Uterus (tissue), 2 donors: ENCODE measurements at regions not wholly inside any gene's neighbourhood (a gene's known extent, or its start where the extent isn't known, plus 50 kb on each side); places are given as distances from the start of the nearest gene placed in this dataset.
"Not testable (repeated sequence)": the region's sequence is repeated elsewhere in the genome, so short reads cannot be mapped to it uniquely, and the experiment has no call there.

ENCODE experiments used
- POLR2A ChIP-seq, 2 donors: fragments of 450-650 bp; IDR thresholded peaks; one replicate each; pipeline ENCODE4 v1.6.1; 2016; ENCODE audit warnings: antibody characterized with exemption in 2 of 2, mild to moderate bottlenecking in 1 of 2, moderate library complexity in 1 of 2
- TF ChIP-seq, protein P1 (sequence below), 4 experiments: fragments of 200-600 bp in 2 of 4; fragments of 450-650 bp in 2 of 4; sonication (generic) in 2 of 4; IDR thresholded peaks; one replicate each; pipeline ENCODE4 v1.5.1; 2016 to 2019; ENCODE audit warnings: antibody characterized with exemption in 4 of 4, mild to moderate bottlenecking in 2 of 4, moderate library complexity in 1 of 4

DNA sequence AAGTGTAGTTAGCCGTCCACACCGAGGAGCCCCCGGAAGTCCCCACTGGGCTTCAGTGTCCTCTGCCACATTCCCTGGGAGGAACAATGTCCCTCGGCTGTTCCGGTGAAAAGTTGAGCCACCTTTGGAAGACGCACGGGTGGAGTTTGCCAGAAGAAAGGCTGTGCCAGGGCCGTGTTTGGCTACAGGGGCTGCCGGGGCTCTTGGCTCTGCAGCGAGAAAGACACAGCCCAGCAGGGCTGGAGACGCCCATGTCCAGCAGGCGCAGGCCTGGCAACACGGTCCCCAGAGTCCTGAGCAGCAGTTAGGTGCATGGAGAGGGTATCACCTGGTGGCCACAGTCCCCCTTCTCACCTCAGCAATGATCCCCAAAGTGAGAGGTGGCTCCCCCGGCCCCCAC lies 5486.2 kb upstream of the TPTE start:
- TF ChIP-seq, protein P1, sequence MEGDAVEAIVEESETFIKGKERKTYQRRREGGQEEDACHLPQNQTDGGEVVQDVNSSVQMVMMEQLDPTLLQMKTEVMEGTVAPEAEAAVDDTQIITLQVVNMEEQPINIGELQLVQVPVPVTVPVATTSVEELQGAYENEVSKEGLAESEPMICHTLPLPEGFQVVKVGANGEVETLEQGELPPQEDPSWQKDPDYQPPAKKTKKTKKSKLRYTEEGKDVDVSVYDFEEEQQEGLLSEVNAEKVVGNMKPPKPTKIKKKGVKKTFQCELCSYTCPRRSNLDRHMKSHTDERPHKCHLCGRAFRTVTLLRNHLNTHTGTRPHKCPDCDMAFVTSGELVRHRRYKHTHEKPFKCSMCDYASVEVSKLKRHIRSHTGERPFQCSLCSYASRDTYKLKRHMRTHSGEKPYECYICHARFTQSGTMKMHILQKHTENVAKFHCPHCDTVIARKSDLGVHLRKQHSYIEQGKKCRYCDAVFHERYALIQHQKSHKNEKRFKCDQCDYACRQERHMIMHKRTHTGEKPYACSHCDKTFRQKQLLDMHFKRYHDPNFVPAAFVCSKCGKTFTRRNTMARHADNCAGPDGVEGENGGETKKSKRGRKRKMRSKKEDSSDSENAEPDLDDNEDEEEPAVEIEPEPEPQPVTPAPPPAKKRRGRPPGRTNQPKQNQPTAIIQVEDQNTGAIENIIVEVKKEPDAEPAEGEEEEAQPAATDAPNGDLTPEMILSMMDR (IDR thresholded peaks at IDR 0.05) = not testable (repeated sequence)
- not testable (repeated sequence) for TF ChIP-seq POLR2A (IDR thresholded peaks at IDR 0.05)
